Vagina (tissue), 2 donors: ENCODE measurements at regions not wholly inside any gene's neighbourhood (a gene's known extent, or its start where the extent isn't known, plus 50 kb on each side); places are given as distances from the start of the nearest gene placed in this dataset.
A peak's percentile ranks its signal among the peaks of the same experiment; 100 is the strongest.

Source experiments
- DNase-seq, 2 donors: peaks; one replicate each; pipeline ENCODE4 v3.0.0-alpha.2; 2017; ENCODE audit errors: extremely low spot score in 2 of 2
- H3K27ac ChIP-seq: fragments of 200-600 bp; sonication (generic); one replicate; pipeline ENCODE4 v1.5.1; 2019
- H3K27me3 ChIP-seq: fragments of 200-600 bp; sonication (generic); one replicate; pipeline ENCODE4 v1.5.1; 2019
- H3K36me3 ChIP-seq, 2 donors: fragments of 200-600 bp; sonication (generic); one replicate each; pipeline ENCODE4 v1.5.1; 2017 to 2019
- H3K4me1 ChIP-seq: fragments of 200-600 bp; sonication (generic); one replicate; pipeline ENCODE4 v1.5.1; 2019
- H3K4me3 ChIP-seq, 2 donors: fragments of 200-600 bp; sonication (generic); 1 replicate in 1 of 2; 2 replicates in 1 of 2; pipeline ENCODE4 v1.5.1; 2016 to 2019
- H3K9me3 ChIP-seq: fragments of 200-600 bp; sonication (generic); one replicate; pipeline ENCODE4 v1.5.1; 2019
- POLR2A ChIP-seq, 2 donors: fragments of 450-650 bp; IDR thresholded peaks; one replicate each; pipeline ENCODE4 v1.6.1; 2017; ENCODE audit warnings: antibody characterized with exemption in 2 of 2, mild to moderate bottlenecking in 2 of 2, moderate library complexity in 2 of 2
- POLR2AphosphoS5 ChIP-seq, 2 donors: sonication (generic); formaldehyde crosslinking; IDR thresholded peaks; one replicate each; pipeline ENCODE4 v1.9.0; 2017; ENCODE audit warnings: antibody characterized with exemption in 2 of 2, mild to moderate bottlenecking in 2 of 2, low read depth in 1 of 2; ENCODE audit not compliant: insufficient read depth in 1 of 2
- intact Hi-C: fragments of 100-400 bp; cut with DNase I; formaldehyde crosslinking; loops from one replicate; pipeline ENCODE4 v1.15.1; 2023
- TF ChIP-seq, protein P1 (sequence below), 3 experiments: fragments of 450-650 bp in 2 of 3; fragments of 200-600 bp in 1 of 3; sonication (generic) in 1 of 3; IDR thresholded peaks; one replicate each; pipeline ENCODE4 v1.5.1; 2017 to 2019; ENCODE audit warnings: antibody characterized with exemption in 3 of 3, mild to moderate bottlenecking in 2 of 3, moderate library complexity in 2 of 3

DNA sequence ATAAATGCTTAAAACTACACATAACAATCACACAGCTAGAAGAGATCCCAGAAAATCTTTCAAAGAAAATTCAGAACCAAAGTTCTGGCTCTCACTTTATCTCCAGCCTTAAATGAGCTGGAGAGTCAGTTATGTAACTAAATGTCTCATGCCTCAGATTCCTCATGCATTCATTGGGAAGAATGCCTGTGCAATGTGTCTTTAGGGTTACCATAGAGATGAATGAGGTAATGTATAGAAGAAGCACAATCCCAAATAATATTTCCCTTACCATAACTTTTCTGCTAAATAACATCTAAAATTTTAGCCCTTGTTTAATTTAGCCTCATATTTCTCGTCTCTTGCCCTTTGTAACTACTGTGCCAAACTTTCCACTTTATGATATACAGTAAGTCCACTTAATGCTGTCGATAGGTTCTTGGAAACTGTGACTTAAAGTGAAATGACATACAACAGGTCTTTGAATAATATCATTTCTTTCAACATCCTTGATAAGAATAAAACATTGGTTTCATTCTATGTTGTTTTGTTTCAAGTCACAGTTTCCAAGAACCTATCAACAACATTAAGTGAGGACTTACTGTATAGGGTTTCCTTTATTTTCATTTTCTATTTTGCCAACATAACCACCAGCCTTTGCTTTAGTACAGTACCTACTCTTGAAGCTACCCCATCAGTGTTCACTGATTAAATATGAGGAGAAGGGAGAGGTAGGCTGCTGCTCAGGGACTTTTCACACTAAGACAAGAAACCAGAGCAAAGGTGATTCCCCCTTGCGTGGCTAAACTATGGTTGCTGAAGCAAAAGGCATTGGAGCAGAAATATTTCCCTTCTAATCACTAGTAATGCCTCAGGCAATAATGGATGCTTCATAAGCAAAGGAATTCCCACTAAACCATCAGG lies 295.7 kb upstream of the PTGER4 start:
- no peak overlapping the region for H3K4me3 ChIP-seq
- H3K4me1 ChIP-seq = no peaks in the 10 kb centered on the region
- H3K36me3 ChIP-seq = no peaks in the 10 kb centered on the region
- no peak for DNase-seq
- H3K27ac ChIP-seq = no peak overlapping the region
- intact Hi-C loops = no loop called here
- TF ChIP-seq, protein P1, sequence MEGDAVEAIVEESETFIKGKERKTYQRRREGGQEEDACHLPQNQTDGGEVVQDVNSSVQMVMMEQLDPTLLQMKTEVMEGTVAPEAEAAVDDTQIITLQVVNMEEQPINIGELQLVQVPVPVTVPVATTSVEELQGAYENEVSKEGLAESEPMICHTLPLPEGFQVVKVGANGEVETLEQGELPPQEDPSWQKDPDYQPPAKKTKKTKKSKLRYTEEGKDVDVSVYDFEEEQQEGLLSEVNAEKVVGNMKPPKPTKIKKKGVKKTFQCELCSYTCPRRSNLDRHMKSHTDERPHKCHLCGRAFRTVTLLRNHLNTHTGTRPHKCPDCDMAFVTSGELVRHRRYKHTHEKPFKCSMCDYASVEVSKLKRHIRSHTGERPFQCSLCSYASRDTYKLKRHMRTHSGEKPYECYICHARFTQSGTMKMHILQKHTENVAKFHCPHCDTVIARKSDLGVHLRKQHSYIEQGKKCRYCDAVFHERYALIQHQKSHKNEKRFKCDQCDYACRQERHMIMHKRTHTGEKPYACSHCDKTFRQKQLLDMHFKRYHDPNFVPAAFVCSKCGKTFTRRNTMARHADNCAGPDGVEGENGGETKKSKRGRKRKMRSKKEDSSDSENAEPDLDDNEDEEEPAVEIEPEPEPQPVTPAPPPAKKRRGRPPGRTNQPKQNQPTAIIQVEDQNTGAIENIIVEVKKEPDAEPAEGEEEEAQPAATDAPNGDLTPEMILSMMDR (IDR thresholded peaks at IDR 0.05) = no peak
- TF ChIP-seq POLR2A (IDR thresholded peaks at IDR 0.05) (no peak), POLR2AphosphoS5 (IDR thresholded peaks at IDR 0.05; ENCODE audit: insufficient read depth in 1 of 2, low read depth in 1 of 2) (no peak)
- H3K9me3 ChIP-seq = no peaks in the 10 kb centered on the region
- no peaks in the 10 kb centered on the region for H3K27me3 ChIP-seq

DNA sequence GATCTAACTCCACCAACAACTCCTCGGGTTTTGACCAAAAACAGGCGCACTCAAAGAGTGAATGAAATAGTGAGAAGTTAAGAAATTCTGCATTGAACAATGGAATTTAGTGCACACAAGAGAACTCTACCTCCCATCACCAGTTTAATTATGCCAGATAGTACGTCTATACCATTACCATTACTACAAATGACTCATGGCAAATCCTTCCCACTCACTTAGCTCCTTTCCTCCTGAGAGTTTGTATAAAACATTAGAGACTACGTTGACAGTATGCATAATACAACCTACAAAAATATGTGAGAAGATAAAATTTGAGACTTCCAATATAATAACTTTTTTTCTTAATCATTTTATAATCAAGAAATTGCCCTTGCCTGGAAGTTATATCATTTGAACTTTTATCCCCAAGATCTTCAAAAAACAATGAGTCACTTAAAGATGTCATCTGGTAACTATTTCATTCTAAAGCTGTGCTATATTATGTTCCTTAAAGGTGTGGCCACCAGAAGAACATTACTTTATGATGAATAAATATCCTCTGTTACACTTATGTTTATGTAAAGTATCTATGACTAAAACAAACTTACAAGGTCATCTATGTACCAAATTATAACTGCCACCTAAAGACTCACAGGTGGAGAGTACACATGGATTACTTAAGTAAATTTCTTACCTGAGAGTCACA lies 297.9 kb upstream of the PTGER4 start:
- intact Hi-C loops = no loop called here
- TF ChIP-seq POLR2AphosphoS5 (IDR thresholded peaks at IDR 0.05; ENCODE audit: insufficient read depth in 1 of 2, low read depth in 1 of 2) (peak in 1 of 2 donors; percentile 45), POLR2A (IDR thresholded peaks at IDR 0.05) (no peak)
- DNase-seq = no peak

DNA sequence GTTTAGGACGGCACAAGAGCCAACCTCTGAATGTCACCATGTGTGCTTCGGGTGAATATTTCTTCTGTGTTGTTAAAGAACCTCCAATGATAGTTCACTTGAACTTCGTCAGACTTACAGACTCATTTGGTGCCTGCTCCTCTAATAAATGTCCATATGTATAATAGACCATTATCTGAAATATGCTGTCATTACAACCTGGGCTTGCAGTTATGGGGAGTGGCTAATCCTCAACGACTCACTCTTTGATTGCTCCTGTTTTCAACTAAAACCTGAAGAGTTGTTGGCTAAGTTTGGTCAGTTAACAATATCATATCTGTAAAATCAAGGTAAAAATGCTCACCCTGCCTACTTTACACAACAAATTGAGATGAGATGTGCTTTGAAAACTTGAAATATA lies 298.7 kb upstream of the PTGER4 start:
- Histone ChIP-seq H3K27me3 (no peaks in the 10 kb centered on the region), H3K36me3 (no peaks in the 10 kb centered on the region), H3K27ac (no peak overlapping the region), H3K4me1 (no peaks in the 10 kb centered on the region), H3K4me3 (no peak overlapping the region), H3K9me3 (no peaks in the 10 kb centered on the region)
- TF ChIP-seq, protein P1 (IDR thresholded peaks at IDR 0.05) = no peak
- TF ChIP-seq POLR2A (IDR thresholded peaks at IDR 0.05) = no peak
- no peak for TF ChIP-seq POLR2AphosphoS5 (IDR thresholded peaks at IDR 0.05; ENCODE audit: insufficient read depth in 1 of 2, low read depth in 1 of 2)
- intact Hi-C loops = no loop called here
- DNase-seq = no peak

More for the DNA sequence above, 297.9 kb upstream of the PTGER4 start:
- Histone ChIP-seq H3K4me1 (no peaks in the 10 kb centered on the region), H3K27ac (no peak overlapping the region), H3K9me3 (no peaks in the 10 kb centered on the region), H3K36me3 (no peaks in the 10 kb centered on the region), H3K27me3 (no peaks in the 10 kb centered on the region), H3K4me3 (no peak overlapping the region)

DNA sequence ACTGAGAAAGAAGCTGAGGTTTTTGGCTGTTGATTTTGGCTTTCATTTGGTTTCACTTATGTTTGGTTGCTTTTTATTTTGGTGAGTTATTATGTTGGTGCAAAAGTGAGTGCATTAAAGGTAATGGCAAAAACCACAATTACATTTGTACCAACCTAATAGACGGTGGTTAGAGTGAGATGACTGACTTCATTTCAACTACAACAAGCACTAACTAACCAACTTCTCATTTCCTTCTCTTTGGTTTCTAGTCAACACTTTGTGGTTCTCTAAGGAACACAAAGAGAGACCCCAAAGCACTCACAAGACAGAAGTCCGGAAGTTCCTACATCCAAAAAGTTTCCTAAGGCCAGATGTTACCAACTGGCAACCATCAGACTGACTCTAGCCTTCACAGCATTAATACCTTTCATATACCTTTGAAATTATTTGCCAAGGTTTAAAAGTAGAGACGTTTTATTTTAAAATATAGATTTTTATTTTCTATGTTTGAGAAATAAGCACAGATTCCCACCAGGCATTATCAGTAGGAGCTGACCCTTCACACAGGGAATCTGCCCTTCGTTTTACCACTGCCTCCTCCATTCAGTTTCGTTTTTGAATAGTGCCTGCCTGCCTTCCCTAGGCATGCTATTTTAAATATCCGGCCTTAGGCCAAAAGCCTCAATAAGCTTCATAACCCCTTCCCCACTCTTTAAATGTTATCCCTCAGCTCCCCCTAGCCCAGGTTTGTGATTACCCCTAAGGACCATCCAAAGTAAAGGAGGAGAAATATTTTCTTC lies 301.1 kb upstream of the PTGER4 start:
- DNase-seq = no peak
- Histone ChIP-seq H3K4me3 (no peak overlapping the region), H3K4me1 (peaks cover 9% of the 10 kb centered on the region), H3K27me3 (no peaks in the 10 kb centered on the region), H3K9me3 (no peaks in the 10 kb centered on the region), H3K36me3 (no peaks in the 10 kb centered on the region), H3K27ac (no peak overlapping the region)
- TF ChIP-seq POLR2A (IDR thresholded peaks at IDR 0.05) = no peak
- no peak for TF ChIP-seq POLR2AphosphoS5 (IDR thresholded peaks at IDR 0.05; ENCODE audit: insufficient read depth in 1 of 2, low read depth in 1 of 2)
- TF ChIP-seq, protein P1 (IDR thresholded peaks at IDR 0.05) = no peak
- intact Hi-C loops = no loop called here

DNA sequence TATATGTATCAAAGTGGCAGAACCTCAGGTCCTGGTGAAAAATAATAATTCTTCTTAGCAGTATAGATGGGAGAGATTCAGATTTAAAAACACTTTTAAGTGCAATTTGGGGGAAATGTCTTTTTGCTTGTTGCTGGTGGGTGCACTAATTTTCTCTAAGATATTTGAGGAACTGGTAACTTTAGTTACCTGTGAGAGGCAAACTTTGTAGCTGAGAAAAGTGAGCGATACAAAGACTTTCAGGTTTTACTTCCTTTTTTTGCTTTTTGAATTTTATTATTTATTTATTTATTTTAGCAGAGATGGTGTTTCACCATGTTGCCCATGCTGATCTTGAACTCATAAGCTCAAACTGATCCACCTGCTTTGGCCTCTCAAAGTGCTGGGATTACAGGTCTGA lies 303.1 kb upstream of the PTGER4 start:
- TF ChIP-seq POLR2A (IDR thresholded peaks at IDR 0.05) (no peak), POLR2AphosphoS5 (IDR thresholded peaks at IDR 0.05; ENCODE audit: insufficient read depth in 1 of 2, low read depth in 1 of 2) (no peak)
- TF ChIP-seq, protein P1 (IDR thresholded peaks at IDR 0.05) = no peak
- Histone ChIP-seq H3K27ac (no peak overlapping the region), H3K4me3 (no peak overlapping the region)

More for the DNA sequence above, 303.1 kb upstream of the PTGER4 start:
- Histone ChIP-seq H3K27me3 (no peaks in the 10 kb centered on the region), H3K36me3 (no peaks in the 10 kb centered on the region), H3K4me1 (peaks cover 9% of the 10 kb centered on the region), H3K9me3 (no peaks in the 10 kb centered on the region)
- no peak for DNase-seq
- intact Hi-C loops = no loop called here
